ENCODE measurements at regions not wholly inside any gene's neighbourhood (a gene's known extent, or its start where the extent isn't known, plus 50 kb on each side); places are given as distances from the start of the nearest gene placed in this dataset.

- TF ChIP-seq POLR2A (IDR thresholded peaks at IDR 0.05; ENCODE audit: low read depth, low read length), result no peak
- TF ChIP-seq CTCF (IDR thresholded peaks at IDR 0.05; ENCODE audit: extremely low read depth in 1 of 2, insufficient read depth in 1 of 2, low read depth in 1 of 2, low read length in 2 of 2), result no peak
- TF ChIP-seq MAX (IDR thresholded peaks at IDR 0.05; ENCODE audit: insufficient read depth, insufficient read length), result no peak
- TF ChIP-seq EZH2 (IDR thresholded peaks at IDR 0.05; ENCODE audit: borderline replicate concordance, low read depth, low read length, severe bottlenecking), result no peak
- no peak for TF ChIP-seq POLR2AphosphoS5 (IDR thresholded peaks at IDR 0.05; ENCODE audit: insufficient read depth, low read depth, low read length)
Measured at GRCh38 chr2:222792001-222792611, 68.7 kb upstream of the ACSL3 start.

Measured in endothelial cell of umbilical vein (primary cell).